ENCODE measurements at regions not wholly inside any gene's neighbourhood (a gene's known extent, or its start where the extent isn't known, plus 50 kb on each side); places are given as distances from the start of the nearest gene placed in this dataset.
"Not testable (repeated sequence)": the region's sequence is repeated elsewhere in the genome, so short reads cannot be mapped to it uniquely, and the experiment has no call there.

DNA sequence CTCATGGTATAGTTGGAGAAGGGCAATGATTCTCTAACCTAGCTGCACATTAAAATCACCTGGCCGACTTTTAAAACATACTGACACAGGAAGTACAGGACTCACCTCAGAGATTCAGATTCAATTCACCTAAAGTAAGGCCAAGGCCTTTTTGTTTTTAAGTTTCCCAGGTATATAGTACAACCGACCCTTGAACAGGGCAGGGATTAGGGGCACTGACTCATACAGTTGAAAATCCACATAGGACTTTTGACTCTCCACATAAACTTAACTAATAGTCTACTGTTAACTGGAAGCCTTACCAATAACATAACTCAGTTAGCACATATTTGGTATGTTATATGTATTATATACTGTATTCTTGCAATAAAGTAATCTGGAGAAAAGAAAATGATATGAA, 129.5 kb upstream of the ABI3BP start:
- TF ChIP-seq, protein P1, sequence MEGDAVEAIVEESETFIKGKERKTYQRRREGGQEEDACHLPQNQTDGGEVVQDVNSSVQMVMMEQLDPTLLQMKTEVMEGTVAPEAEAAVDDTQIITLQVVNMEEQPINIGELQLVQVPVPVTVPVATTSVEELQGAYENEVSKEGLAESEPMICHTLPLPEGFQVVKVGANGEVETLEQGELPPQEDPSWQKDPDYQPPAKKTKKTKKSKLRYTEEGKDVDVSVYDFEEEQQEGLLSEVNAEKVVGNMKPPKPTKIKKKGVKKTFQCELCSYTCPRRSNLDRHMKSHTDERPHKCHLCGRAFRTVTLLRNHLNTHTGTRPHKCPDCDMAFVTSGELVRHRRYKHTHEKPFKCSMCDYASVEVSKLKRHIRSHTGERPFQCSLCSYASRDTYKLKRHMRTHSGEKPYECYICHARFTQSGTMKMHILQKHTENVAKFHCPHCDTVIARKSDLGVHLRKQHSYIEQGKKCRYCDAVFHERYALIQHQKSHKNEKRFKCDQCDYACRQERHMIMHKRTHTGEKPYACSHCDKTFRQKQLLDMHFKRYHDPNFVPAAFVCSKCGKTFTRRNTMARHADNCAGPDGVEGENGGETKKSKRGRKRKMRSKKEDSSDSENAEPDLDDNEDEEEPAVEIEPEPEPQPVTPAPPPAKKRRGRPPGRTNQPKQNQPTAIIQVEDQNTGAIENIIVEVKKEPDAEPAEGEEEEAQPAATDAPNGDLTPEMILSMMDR (IDR thresholded peaks at IDR 0.05; ENCODE audit: control extremely low read depth, extremely low read depth, low read depth, missing control alignments): no peak
- POLR2A ChIA-PET: no interaction called here
- no peak for DNase-seq (ENCODE audit: extremely low spot score)
- CTCF ChIA-PET: no interaction called here

DNA sequence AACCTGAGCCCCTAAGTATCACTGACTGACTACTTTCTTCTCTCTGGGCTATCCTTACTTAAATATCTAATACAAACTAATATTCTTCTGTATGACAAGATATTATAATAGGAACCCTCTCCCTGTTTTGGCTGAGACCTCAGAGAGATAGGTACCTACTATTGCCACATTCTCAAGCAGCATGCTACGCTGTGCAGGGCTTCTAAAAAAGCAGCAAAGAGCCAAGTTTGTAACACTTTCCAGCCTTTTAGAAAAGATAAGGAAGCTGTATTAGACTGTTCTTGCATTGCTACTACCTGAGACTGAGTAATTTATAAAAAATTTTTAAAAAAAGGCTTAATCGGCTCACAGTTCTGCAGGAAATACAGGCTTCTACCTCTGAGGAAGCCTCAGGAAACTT, 126.8 kb upstream of the ABI3BP start:
- no peak for DNase-seq (ENCODE audit: extremely low spot score)
- ChIA-PET POLR2A (no interaction called here), CTCF (no interaction called here)
- TF ChIP-seq, protein P1 (IDR thresholded peaks at IDR 0.05; ENCODE audit: control extremely low read depth, extremely low read depth, low read depth, missing control alignments): no peak

DNA sequence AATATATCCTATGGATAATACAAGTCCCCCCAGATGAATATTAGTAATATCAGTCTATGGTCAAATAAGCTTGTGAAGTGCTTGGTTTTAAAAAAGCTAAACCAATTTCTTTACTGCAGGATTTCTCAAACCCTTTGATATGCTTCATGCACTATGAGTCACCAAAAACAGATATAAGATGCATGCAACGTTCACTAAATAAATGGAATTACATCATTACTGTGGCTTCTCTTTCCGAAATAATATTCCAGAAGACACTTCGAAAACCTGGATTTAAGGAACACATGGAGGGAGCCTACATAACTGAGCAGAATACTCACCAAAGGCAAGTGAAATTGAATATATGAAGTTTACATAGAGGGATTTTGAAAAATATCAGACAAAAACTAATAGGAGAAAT, 126.3 kb upstream of the ABI3BP start:
- ChIA-PET POLR2A (no interaction called here), CTCF (no interaction called here)
- TF ChIP-seq, protein P1 (IDR thresholded peaks at IDR 0.05; ENCODE audit: control extremely low read depth, extremely low read depth, low read depth, missing control alignments): no peak
- DNase-seq (ENCODE audit: extremely low spot score): no peak

DNA sequence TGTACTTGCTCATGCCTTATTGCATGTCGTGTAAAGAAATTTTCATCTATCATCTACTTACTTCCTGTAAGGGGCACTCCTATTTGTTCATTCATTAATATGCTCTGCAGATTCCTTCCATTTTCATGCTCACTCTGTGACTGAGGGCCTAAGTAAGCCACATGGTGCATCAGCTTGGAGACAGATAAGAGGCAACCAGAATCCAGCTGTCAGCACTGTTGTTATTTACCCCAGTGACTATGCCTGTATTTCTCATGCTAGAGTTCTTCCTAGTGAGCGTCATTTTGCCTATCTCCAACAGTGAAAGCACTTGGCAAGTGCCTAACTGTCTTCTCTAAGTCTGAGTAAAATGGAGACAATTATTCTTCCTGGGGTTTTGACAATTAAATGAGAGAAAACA, 124.8 kb upstream of the ABI3BP start:
- ChIA-PET CTCF (no interaction called here), POLR2A (no interaction called here)
- no peak for DNase-seq (ENCODE audit: extremely low spot score)
- TF ChIP-seq, protein P1 (IDR thresholded peaks at IDR 0.05; ENCODE audit: control extremely low read depth, extremely low read depth, low read depth, missing control alignments): no peak

DNA sequence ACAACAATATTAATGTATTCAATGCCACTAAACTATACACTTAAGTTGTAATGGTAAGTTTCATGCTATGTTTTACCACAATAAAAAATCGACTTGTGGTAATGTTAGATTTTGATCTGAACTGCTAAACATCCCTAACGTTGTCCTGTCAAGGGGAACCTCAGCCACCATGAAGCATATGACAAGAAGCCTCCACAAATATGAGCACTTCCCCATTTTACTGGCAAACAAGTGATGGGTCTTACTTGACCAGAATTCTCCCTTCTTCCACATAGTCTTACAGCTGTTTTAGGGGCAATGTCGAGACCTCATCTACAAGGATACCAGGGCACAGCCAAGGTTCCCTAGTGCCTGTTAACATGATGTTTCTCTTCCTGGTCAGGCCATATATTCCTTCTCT, 124.2 kb upstream of the ABI3BP start:
- TF ChIP-seq, protein P1 (IDR thresholded peaks at IDR 0.05; ENCODE audit: control extremely low read depth, extremely low read depth, low read depth, missing control alignments): no peak
- CTCF ChIA-PET: no interaction called here
- POLR2A ChIA-PET: no interaction called here
- DNase-seq (ENCODE audit: extremely low spot score): no peak

DNA sequence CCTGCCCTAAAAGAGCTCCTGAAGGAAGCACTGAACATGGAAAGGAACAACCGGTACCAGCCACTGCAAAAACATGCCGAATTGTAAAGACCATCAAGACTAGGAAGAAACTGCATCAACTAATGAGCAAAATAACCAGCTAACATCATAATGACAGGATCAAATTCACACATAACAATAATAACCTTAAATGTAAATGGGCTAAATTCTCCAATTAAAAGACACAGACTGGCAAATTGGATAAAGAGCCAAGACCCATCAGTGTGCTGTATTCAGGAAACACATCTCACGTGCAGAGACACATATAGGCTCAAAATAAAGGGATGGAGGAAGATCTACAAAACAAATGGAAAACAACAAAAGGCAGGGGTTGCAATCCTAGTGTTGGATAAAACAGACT, 117.1 kb upstream of the ABI3BP start:
- CTCF ChIA-PET; DNase-seq (ENCODE audit: extremely low spot score); POLR2A ChIA-PET: not testable (repeated sequence)

DNA sequence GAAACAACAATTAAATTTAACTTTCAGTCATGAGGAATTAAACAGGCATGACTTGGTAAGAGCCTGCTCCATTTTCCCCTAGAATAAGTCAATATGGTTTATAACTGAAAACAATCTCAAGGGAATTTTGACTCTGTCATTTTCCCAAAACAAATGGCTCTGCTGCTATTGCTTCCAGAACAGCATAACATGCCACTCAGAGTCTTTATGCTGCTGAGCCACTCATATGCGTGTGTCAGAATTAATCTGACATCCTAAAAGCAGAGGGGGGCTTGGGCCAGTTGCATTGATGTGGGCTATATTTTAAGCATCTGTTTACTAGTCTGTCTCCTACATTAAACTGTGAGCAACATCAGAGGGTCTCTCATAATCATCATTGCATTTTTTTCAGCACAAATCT, 111.1 kb upstream of the ABI3BP start:
- no peak for DNase-seq (ENCODE audit: extremely low spot score)
- CTCF ChIA-PET: no interaction called here
- TF ChIP-seq, protein P1 (IDR thresholded peaks at IDR 0.05; ENCODE audit: control extremely low read depth, extremely low read depth, low read depth, missing control alignments): no peak
- POLR2A ChIA-PET: no interaction called here
